NCI-H748 (cell line): ENCODE measurements at regions not wholly inside any gene's neighbourhood (a gene's known extent, or its start where the extent isn't known, plus 50 kb on each side); places are given as distances from the start of the nearest gene placed in this dataset.
"Not testable (repeated sequence)": the region's sequence is repeated elsewhere in the genome, so short reads cannot be mapped to it uniquely, and the experiment has no call there.

Experiments
- DNase-seq: peaks from one replicate; lab custom pipeline; 2025; ENCODE audit not compliant: unreplicated experiment; lab: John Stamatoyannopoulos, UW

GRCh38 chr17:33560165-33560564 is 267.1 kb upstream of the ASIC2 start:
- DNase-seq = no peak

- DNase-seq = no peak
Measured at GRCh38 chr17:33560871-33561270, 267.8 kb upstream of the ASIC2 start.

- DNase-seq = no peak
Measured at GRCh38 chr17:33561569-33562334, 268.7 kb upstream of the ASIC2 start.

GRCh38 chr17:33562792-33563191 is 269.7 kb upstream of the ASIC2 start:
- no peak for DNase-seq

- no peak for DNase-seq
Measured at GRCh38 chr17:33564146-33564545, 271.1 kb upstream of the ASIC2 start.

- DNase-seq = no peak
Measured at GRCh38 chr17:33567223-33567622, 274.1 kb upstream of the ASIC2 start.

- no peak for DNase-seq
Measured at GRCh38 chr17:33572615-33573014, 279.5 kb upstream of the ASIC2 start.

- DNase-seq = no peak
Measured at GRCh38 chr17:33574942-33575445, 281.9 kb upstream of the ASIC2 start.

- not testable (repeated sequence) for DNase-seq
Measured at GRCh38 chr17:33579740-33580139, 286.6 kb upstream of the ASIC2 start.

- DNase-seq = no peak
Measured at GRCh38 chr17:33580215-33580614, 287.1 kb upstream of the ASIC2 start.

- no peak for DNase-seq
Measured at GRCh38 chr17:33582661-33583060, 289.6 kb upstream of the ASIC2 start.

- DNase-seq = no peak
Measured at GRCh38 chr17:33583518-33584417, 290.7 kb upstream of the ASIC2 start.

- DNase-seq = no peak
Measured at GRCh38 chr17:33593991-33594390, 300.9 kb upstream of the ASIC2 start.

- no peak for DNase-seq
Measured at GRCh38 chr17:33595828-33596227, 302.7 kb upstream of the ASIC2 start.

- DNase-seq = no peak
Measured at GRCh38 chr17:33596899-33597298, 303.8 kb upstream of the ASIC2 start.

- no peak for DNase-seq
Measured at GRCh38 chr17:33598797-33599196, 305.7 kb upstream of the ASIC2 start.

- DNase-seq = peak; percentile 14
Measured at GRCh38 chr17:33602981-33603380, 309.9 kb upstream of the ASIC2 start.

- DNase-seq = no peak
Measured at GRCh38 chr17:33603789-33604188, 310.7 kb upstream of the ASIC2 start.

GRCh38 chr17:33611532-33611931 is 318.4 kb upstream of the ASIC2 start:
- no peak for DNase-seq

- peak; percentile 5 for DNase-seq
Measured at GRCh38 chr17:33615861-33616260, 322.8 kb upstream of the ASIC2 start.

GRCh38 chr17:33623841-33624240 is 330.7 kb upstream of the ASIC2 start:
- no peak for DNase-seq
